Neuron (in vitro differentiated cells): ENCODE measurements at regions not wholly inside any gene's neighbourhood (a gene's known extent, or its start where the extent isn't known, plus 50 kb on each side); places are given as distances from the start of the nearest gene placed in this dataset.

Source experiments
- H2AFZ ChIP-seq: one replicate; pipeline ENCODE4 v1.6.1; 2013; ENCODE audit warnings: low read depth, mild to moderate bottlenecking, inconsistent platforms, low read length, moderate library complexity
- H3K27me3 ChIP-seq: one replicate; pipeline ENCODE4 v1.6.1; 2013; ENCODE audit warnings: low read length; ENCODE audit not compliant: insufficient read depth
- H3K36me3 ChIP-seq: one replicate; pipeline ENCODE4 v1.6.1; 2013; ENCODE audit warnings: low read length; ENCODE audit not compliant: insufficient read depth
- H3K4me1 ChIP-seq: one replicate; pipeline ENCODE4 v1.6.1; 2013; ENCODE audit warnings: low read length; ENCODE audit not compliant: insufficient read depth
- H3K4me3 ChIP-seq: 2 replicates; pipeline ENCODE4 v1.5.1; 2013; ENCODE audit warnings: mild to moderate bottlenecking, low read length, moderate library complexity
- H3K9me3 ChIP-seq: one replicate; pipeline ENCODE4 v1.6.1; 2013; ENCODE audit warnings: low read length

DNA sequence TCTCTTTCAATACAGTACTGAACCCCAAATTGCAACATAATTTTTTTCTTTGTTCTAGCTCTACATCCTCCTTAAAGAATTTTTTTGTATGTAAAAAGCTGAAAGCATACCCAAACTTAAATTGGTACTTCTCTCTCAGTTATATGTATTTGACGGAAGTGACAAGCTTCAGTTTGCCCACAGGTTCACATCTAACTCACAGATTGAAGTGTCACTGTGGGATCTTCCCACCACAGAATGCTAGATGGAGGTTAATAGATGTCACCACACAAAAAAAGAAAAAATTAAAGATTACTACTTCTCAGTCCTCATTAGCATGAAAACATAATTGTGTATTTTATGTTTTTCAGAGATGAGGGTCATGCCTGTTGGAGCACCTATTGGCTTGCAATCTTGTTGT is 150.9 kb upstream of the GHITM start:
- Histone ChIP-seq H3K27me3 (no peaks in the 10 kb centered on the region), H3K4me1 (no peaks in the 10 kb centered on the region), H3K9me3 (no peaks in the 10 kb centered on the region), H3K36me3 (no peaks in the 10 kb centered on the region), H2AFZ (no peak overlapping the region), H3K4me3 (no peak overlapping the region)

DNA sequence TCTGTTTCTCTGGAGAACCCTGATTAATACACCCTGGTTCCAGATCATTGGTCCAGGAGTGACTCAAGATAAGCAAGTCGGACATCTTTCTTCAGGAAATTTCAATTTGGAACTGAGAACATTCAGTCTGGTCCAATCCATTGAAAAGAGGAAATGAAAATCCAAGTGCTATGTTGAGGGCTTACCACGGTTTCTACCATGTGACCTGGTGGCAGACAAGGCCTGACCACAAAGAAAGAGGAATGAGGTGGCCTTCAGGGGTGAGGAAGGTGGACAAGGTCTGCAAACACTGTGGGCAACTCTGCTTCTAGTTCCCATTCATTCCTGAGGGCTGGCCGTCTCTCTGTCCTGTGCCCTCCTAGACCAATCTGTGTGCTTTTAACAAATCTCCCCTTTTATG is 149.2 kb upstream of the GHITM start:
- H3K9me3 ChIP-seq: no peaks in the 10 kb centered on the region
- H3K27me3 ChIP-seq: no peaks in the 10 kb centered on the region
- H3K36me3 ChIP-seq: no peaks in the 10 kb centered on the region
- H2AFZ ChIP-seq: no peak overlapping the region
- H3K4me3 ChIP-seq: no peak overlapping the region
- no peaks in the 10 kb centered on the region for H3K4me1 ChIP-seq

DNA sequence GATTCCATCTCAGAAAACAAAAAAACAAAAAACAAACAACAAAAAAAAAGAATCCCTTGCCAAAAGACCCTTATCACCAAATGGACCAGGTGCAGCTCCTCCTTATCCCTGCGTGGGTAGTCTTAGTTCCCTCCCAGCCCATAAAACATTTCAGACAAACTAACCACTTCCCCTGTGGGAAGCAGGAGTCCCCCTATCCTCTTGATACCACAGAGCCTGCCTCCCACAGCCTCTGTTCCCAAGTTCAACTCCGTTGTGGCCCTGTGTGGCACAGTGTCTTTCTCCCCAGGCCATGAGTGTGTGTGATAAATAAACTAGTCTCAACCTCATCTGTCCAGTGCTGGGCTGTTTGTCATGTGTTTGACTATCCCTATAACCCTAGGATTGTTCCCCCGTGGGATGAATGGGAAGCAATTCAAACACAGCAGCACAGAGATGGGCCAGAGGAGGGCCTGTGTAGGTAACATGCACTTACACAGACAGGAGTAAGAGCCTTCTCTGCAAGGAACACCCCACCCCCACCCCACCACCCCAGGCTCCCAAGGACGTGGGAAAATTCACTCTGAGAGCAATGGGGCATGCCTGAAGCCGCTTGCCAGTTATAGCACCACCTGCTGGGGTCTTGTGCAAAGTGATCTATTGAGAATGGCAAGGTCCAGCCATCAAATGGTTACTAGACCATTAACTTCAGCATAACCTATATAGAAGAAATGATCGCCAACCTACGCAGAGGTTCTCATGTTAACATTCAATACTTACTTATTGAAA is 147.1 kb upstream of the GHITM start:
- peaks cover 4% of the 10 kb centered on the region for H3K27me3 ChIP-seq
- H3K9me3 ChIP-seq: no peaks in the 10 kb centered on the region
- H3K4me3 ChIP-seq: no peak overlapping the region
- H2AFZ ChIP-seq: no peak overlapping the region
- H3K36me3 ChIP-seq: no peaks in the 10 kb centered on the region
- H3K4me1 ChIP-seq: no peaks in the 10 kb centered on the region

DNA sequence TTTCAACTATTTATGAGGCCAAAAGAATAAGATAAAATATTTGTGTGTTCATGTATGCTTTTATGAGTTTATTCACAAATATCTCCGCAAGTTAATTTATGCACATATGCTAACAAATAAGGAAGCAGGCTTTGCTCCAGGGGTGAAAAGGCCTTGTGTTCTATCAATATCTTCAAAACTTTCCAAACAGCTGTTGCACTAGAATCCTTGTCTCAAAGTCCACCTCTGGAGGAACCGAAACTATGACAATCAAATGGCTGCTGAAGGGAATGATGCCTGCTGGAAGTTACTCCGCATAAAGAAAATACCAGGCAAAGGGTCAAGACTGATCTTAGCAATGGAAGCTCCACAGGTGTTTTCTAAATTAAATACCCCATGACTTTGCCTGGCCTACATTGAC is 145.0 kb upstream of the GHITM start:
- H3K9me3 ChIP-seq: no peaks in the 10 kb centered on the region
- no peaks in the 10 kb centered on the region for H3K4me1 ChIP-seq
- peaks cover 4% of the 10 kb centered on the region for H3K27me3 ChIP-seq
- H2AFZ ChIP-seq: no peak overlapping the region
- no peak overlapping the region for H3K4me3 ChIP-seq
- no peaks in the 10 kb centered on the region for H3K36me3 ChIP-seq

- Histone ChIP-seq H3K4me1 (no peaks in the 10 kb centered on the region), H2AFZ (no peak overlapping the region), H3K36me3 (no peaks in the 10 kb centered on the region), H3K9me3 (no peaks in the 10 kb centered on the region), H3K4me3 (no peak overlapping the region), H3K27me3 (peaks cover 4% of the 10 kb centered on the region)
These were observed 143.5 kb upstream of the GHITM start for GRCh38 chr10:83995738-83996331.

GRCh38 chr10:84004221-84004620 is 135.1 kb upstream of the GHITM start:
- no peaks in the 10 kb centered on the region for H3K9me3 ChIP-seq
- H3K4me3 ChIP-seq: no peak overlapping the region
- no peak overlapping the region for H2AFZ ChIP-seq
- no peaks in the 10 kb centered on the region for H3K27me3 ChIP-seq
- no peaks in the 10 kb centered on the region for H3K36me3 ChIP-seq
- no peaks in the 10 kb centered on the region for H3K4me1 ChIP-seq

DNA sequence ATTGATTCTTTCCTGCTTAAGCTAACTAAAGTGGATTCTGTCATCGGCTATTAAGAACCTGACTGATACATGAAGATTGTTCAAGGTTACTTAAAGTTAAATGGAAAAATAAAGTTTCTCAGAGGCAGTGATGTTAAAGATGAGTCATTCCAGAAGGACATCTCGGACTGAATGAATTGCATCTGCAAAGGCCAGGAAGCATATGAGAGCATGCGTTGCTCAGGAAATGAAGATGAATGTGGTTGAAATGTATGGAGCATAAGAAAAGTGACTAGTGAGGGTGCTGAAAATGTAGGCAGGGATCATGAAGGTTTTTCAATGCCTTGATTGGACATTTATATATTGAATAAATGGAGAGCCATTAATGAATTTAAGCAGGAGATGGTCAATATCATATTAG is 133.9 kb upstream of the GHITM start:
- Histone ChIP-seq H3K27me3 (no peaks in the 10 kb centered on the region), H2AFZ (no peak overlapping the region), H3K9me3 (no peaks in the 10 kb centered on the region), H3K36me3 (no peaks in the 10 kb centered on the region), H3K4me3 (no peak overlapping the region), H3K4me1 (no peaks in the 10 kb centered on the region)

- H3K9me3 ChIP-seq: no peaks in the 10 kb centered on the region
- no peak overlapping the region for H3K4me3 ChIP-seq
- no peak overlapping the region for H2AFZ ChIP-seq
- H3K27me3 ChIP-seq: no peaks in the 10 kb centered on the region
- no peaks in the 10 kb centered on the region for H3K4me1 ChIP-seq
- no peaks in the 10 kb centered on the region for H3K36me3 ChIP-seq
These were observed 131.8 kb upstream of the GHITM start for GRCh38 chr10:84007482-84007881.

DNA sequence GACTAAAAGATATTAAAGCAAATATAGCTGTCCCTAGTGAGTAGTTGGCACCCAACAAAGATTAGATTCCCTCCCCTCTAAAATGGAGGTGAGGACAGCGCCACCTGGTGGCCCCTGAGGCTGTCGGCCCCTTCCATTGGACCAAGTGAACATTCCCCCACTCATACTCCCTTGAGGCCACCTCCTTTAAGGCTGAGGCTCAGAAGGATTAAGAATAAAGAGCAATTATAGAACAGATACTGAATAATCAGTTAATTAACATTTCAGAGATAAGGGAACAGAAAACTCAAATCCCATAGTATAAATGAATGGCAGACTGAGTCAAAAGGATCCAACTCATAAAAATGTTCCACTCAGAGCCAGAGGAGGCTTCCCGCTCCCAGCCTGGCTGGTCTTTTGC is 130.4 kb upstream of the GHITM start:
- Histone ChIP-seq H3K4me3 (no peak overlapping the region), H3K9me3 (no peaks in the 10 kb centered on the region), H3K27me3 (no peaks in the 10 kb centered on the region), H3K36me3 (no peaks in the 10 kb centered on the region), H2AFZ (no peak overlapping the region), H3K4me1 (no peaks in the 10 kb centered on the region)

- Histone ChIP-seq H3K9me3 (no peaks in the 10 kb centered on the region), H3K4me3 (no peak overlapping the region), H3K4me1 (no peaks in the 10 kb centered on the region), H2AFZ (no peak overlapping the region), H3K27me3 (peaks cover 4% of the 10 kb centered on the region), H3K36me3 (no peaks in the 10 kb centered on the region)
These were observed 126.9 kb upstream of the GHITM start for GRCh38 chr10:84012431-84012830.

GRCh38 chr10:84012831-84013458 is 126.4 kb upstream of the GHITM start:
- Histone ChIP-seq H3K36me3 (no peaks in the 10 kb centered on the region), H3K27me3 (peaks cover 4% of the 10 kb centered on the region), H3K4me1 (no peaks in the 10 kb centered on the region), H3K4me3 (no peak overlapping the region), H2AFZ (no peak overlapping the region), H3K9me3 (no peaks in the 10 kb centered on the region)

DNA sequence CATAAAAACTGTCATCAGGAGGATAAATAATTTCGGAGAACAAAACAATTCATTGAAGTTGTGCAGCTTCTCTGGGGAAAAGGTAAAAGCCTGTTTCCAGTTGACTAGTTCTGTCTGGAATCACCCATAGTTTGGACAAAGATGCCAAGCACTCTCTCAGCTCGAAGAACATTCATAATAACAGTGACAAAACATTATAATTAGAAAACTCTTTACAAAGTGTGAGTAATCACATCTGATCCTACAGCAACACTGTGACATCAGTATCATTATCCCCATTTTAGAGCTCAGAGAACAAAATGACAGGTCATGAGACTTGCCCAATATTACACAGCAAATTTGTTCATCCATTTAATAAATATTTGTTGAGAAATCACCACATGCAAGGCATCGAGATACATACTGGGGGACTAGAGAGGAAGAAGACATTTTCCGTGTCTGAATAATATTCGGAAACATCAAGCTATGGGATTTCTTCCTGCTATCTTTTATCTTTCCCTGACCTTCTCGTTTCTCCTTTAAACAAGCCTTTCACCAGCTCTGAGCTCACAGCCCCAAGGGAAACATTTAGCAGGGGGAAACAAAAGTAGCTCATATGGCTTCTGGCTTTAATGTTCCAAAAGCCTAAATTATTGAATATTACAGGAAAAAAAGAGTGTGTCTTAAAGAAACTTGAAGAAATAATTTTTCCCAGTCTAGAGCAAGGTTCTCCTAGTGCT is 123.3 kb upstream of the GHITM start:
- H2AFZ ChIP-seq: no peak overlapping the region
- H3K9me3 ChIP-seq: no peaks in the 10 kb centered on the region
- no peaks in the 10 kb centered on the region for H3K36me3 ChIP-seq
- peaks cover 4% of the 10 kb centered on the region for H3K27me3 ChIP-seq
- H3K4me3 ChIP-seq: no peak overlapping the region
- H3K4me1 ChIP-seq: no peaks in the 10 kb centered on the region

DNA sequence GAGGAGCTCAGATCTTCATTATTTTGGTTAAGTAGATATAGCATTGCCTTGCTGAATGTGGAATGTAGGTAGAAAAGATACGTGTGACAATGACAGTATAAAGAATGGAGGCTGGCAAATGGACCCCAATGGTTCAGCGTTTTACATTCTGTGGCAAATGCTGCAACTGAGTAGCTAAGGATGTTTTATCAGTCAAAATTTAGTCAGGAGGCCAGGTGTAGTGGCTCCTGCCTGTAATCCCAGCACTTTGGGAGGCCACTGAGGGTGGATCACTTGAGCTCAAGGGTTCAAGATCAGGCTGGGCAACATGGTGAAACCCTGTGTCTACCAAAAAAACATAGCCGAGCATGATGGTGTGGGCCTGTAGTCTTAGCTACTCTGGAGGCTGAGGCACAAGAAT is 120.5 kb upstream of the GHITM start:
- no peaks in the 10 kb centered on the region for H3K9me3 ChIP-seq
- peaks cover 4% of the 10 kb centered on the region for H3K27me3 ChIP-seq

More for the DNA sequence above, 120.5 kb upstream of the GHITM start:
- Histone ChIP-seq H2AFZ (no peak overlapping the region), H3K36me3 (no peaks in the 10 kb centered on the region), H3K4me3 (no peak overlapping the region), H3K4me1 (no peaks in the 10 kb centered on the region)
